ENCODE measurements at regions not wholly inside any gene's neighbourhood (a gene's known extent, or its start where the extent isn't known, plus 50 kb on each side); places are given as distances from the start of the nearest gene placed in this dataset.
"Not testable (repeated sequence)": the region's sequence is repeated elsewhere in the genome, so short reads cannot be mapped to it uniquely, and the experiment has no call there.

DNA sequence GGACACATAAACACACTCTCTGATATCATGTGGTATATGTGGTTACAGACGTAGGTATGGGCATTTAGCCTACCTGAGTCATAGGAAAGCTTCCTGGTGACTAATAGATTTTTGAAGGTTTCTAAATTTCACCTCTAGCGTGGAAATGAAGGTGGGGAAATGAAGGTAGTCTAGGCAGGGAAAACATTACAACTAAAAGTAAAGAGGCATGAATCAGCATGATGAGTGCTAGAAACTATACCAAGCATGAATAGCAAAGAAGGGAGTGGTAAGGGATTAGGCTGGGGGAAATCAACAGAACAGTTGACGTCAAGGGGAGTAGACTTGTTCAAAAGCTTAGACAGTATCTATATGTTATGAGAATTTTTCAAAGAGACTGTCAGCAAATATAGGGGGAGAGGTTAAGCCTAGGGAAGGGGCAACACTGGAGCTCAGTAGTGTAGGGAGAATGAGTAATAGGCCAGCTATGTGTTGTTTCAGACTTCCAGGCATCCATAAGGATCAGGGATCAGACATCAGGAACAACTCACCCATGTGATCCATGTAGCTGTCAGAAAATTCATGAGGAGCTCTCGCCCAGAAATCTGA, 279.3 kb upstream of the DIPK2B start:
- peak; percentile 24 for DNase-seq (ENCODE audit: low spot score)

DNA sequence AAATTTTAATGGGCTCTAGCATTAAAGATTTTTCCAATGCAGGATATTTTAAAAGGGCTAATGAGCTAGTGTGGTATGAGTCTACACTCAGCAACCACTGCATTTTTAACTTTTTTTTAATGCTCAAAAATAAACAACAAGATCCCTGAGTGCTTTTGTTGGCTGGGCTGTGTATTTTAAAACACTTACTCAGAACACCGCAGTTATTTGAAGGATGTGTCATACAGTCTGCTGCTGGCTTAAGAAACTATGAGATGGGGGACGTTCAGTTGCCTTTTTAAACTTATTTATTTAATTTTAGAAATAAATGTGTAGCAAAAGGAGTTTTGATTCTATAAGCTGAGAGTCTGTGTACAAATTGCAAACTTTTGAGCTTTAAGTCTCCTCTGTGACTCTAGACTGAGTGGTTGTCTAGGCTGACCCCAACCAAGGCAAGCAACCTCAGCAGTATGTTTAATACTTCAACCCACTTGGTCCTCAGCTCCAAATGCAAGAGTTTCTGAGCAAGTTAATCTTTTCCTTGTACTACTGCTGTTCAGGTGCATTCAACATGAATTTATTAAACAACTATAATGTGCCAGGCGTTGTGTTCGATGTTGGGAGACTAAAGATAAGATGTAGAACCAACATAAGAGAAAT, 278.6 kb upstream of the DIPK2B start:
- peak; percentile 37 for DNase-seq (ENCODE audit: low spot score)

DNA sequence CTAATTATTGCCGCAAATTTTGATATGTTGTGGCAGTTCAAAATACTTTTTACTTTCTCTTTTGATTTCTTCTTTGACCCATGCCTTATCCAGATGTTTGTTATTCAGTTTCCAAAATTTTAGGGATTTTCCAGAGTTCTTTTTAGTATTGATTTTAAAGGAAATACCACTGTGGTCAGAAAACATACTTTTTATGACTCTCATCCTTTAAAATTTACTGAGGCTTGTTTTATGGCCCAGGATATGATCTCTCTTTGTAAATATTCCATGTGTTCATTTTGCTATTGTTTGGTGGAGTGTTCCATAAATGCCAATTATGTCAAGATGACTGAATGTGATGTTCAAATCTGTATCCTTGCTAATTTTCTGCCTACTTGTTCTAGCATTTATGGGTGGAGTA, 272.3 kb upstream of the DIPK2B start:
- DNase-seq (ENCODE audit: low spot score): peak; percentile 20

DNA sequence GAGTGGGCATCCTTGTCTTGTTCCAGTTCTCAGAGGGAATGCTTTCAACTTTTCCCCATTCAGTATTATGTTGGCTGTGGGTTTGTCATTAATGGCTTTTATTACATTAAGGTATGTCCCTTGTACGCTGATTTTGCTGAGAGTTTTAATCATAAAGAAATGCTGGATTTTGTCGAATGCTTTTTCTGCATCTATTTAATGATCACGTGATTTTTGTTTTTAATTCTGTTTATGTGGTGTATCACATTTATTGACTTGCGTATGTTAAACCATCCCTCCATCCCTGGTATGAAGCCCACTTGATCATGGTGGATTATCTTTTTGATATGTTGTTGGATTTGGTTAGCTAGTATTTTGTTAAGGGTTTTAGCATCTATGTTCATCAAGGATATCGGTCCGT, 266.9 kb upstream of the DIPK2B start:
- not testable (repeated sequence) for DNase-seq (ENCODE audit: low spot score)

DNA sequence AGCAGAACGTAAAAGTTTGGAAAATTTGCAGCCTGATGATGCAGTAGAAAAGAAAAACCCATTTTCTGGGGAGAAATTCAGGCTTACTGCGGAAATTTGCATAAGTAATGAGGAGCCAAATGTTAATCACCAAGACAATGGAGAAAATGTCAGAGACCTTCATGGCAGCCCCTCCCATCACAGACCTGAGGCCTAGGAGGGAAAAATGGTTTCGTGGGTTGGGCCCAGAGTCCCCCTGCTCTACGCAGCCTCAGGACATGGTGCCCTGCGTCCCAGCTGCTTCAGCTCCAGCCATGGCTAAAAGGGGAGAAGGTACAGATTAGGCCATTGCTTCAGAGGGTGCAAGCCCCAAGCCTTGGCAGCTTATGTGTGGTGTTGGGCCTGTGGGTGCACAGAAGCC, 255.1 kb upstream of the DIPK2B start:
- DNase-seq (ENCODE audit: low spot score): not testable (repeated sequence)

DNA sequence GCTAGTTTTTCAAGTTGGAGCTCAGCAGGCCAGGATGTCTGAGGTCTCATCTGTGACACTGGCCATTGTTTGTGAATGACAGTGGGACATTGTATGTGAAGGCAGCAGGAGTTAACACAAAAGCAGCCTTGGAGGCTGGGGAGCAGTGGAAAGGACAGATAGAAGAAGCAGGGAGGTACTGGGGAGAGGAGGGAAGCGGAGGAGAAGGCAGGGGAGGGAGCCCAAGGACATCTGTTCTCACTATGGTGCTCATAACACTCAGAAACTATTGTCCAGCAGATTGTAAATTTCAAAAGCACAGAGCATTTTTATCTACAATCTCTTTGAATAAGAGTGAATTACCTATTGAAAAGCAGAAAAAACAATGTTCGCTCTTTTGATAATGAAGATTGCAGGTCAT, 253.6 kb upstream of the DIPK2B start:
- DNase-seq (ENCODE audit: low spot score): no peak

DNA sequence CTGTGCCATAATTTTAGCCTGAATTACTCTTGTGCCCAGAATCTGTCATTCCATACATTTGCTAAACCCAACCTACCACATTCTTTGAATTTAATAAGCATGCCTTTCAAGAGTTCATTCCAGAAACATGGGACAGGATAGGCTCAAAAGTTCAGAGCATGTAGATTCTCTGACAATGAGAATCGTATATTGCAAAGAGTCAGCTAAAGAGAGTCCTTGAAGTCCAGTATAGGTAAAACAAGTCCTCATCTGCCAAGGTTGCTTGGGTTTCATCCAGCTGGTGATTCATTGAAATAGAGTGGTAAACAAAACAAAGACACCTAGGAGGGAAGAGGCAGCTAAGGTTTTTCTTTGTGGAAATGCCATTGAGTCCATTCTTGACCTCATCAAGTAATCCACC, 249.3 kb upstream of the DIPK2B start:
- DNase-seq (ENCODE audit: low spot score): no peak

DNA sequence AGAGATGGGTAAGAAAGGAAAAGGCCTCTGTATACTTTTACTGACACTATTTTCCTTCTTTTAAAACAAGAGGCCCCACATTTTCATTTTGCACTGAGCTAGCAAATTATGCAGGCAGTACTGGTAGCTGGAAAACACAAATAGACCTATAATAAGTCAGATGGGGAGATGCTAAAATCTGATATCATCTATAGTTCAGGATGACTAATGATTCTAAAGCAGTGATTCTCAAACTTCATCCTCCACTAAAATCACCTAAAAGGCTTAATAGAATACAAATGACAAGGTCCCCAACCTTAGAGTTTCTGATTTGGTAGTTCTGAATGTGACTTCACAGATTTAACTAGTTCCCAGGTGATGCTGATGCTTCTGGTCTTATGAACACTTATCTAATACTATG, 247.3 kb upstream of the DIPK2B start:
- DNase-seq (ENCODE audit: low spot score): no peak

DNA sequence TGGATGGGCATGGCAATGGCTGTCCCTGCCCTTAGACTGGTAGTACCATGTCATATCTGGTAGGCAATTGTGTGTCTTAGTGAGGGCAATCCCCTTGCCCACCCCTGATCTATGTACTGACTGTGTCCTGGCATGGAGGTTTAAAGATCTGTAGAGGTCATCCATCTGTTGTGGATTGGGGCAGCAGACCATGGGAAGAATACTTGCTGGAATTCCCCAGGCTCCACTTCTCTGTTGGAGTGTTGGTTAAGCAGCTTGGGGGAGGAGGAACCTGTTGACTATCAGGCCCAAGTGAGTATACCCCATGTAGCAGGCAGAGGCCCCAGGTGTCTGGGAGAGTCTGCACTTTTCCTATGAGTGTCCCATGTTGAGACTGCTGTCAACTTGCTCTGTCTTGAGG, 246.7 kb upstream of the DIPK2B start:
- no peak for DNase-seq (ENCODE audit: low spot score)

DNA sequence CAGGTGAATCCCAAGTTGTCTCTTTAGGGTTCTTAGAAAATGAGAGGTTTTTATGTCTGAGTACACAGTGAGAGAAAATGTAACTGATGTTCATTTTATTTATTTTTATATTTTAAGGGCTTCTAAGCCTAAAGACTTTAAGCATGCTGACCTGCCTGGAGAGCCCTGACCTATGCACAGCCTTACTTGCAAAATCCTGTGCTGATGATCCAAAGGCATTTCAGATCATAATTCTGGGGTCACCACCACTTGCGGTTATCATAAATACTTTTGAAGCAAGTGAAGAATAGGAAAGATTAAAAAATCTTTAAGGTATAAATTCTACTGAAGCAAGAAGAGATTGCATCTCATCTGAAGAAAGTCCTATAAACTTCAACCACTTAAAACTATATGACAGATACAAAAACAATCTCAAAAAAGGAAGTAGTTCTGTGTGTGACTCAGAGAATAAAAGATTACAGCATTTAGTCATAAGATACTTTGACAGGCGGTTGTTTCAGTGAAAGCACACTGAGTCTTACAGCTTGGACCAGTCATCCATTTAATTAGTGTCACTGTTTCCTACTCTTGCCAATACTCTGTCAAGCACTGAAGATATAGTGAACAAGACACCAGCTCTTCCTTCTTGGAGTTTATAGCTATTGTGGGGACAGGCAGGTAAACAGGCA, 245.2 kb upstream of the DIPK2B start:
- DNase-seq (ENCODE audit: low spot score): peak; percentile 45

DNA sequence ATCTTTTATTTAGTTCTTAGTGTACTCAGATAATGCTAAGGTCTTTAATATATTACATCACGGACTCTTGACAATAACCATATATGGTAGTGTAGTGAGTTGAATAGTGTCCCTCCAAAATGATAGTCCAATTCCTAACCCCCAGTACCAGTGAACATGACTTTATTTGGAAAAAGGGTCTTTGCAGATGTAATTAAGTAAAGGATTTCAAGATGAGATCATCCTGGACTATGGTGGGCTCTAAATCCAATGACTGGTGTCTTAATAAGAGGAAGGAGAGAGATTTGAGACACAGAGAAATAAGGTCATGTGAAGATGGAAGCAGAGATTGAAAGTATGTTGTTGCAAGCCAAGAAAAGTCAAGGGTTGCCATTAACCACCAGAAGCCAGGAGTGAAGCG, 236.5 kb upstream of the DIPK2B start:
- no peak for DNase-seq (ENCODE audit: low spot score)

DNA sequence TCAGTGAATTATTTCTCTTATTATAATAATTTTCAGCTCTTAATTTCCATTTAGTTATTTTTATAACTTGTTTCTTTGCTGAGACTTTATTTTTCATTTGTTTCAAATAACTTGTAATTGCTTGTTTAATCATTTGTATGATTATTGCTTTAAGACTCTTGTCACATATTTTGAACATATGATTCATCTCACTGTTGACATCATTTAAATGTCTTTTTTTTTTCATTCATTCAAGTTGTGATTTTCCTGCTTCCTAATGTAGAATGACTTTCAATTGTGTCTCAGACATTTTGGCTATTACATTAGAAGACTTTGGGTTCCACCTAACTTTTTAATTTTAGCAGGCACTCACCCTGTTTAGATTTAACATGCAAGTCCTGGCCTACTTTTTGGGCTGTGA, 234.8 kb upstream of the DIPK2B start:
- no peak for DNase-seq (ENCODE audit: low spot score)

DNA sequence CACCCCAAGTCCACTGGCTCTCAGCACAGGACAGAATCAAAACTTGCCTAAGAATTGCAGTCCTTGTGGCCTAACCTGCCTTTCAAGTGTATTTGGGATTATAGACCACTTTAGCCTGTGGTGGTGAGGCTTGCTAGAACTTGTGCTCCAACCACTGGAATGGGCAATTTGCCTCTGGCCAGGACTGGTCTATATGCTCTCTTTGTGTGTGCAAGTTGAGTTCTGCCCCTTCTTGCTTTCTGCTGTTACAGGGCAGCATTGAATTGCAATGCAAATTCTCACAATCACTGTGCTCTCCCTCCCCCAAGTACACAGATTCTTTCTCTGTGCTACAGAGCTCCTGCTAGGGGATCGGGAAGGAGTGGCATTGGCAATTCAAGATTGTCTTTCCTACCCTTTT, 233.6 kb upstream of the DIPK2B start:
- no peak for DNase-seq (ENCODE audit: low spot score)

DNA sequence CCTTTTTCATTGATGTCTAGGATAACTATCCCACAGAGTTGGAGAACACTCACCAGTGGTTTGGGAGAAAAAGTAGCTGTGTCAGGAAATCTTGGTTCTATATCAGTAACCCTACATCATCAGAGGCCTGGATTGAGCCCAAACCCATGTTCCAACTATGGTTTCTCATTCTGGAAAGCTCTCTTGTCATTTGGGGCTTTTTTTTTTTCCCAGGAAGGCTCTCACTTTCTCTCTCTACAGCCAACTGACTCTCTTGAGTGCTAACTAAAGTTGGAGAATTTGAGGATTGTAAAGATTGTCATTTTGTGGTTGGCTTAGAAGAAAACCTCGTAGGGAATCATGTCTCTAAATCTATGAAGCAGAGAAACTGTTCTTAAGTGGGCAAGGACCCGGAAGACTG, 228.2 kb upstream of the DIPK2B start:
- peak; percentile 3 for DNase-seq (ENCODE audit: low spot score)

DNA sequence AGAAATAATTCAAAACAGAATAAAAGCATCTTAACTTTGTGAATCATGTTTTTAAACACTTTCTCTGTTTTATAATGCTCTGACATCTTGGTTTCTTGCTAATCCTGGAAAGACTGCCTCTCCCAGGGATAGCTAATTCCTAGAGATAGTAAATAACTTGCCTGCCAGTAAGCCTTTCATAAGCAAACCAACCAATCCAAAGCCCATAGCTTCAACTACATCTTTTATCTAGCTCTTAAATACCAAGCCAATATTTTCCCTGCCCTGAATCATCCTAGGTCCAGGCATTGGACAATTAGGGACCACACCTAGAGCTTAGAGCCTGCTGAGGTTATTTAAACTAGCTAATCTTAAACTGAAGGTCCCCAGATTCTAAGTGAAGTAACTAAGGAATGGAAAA, 223.7 kb upstream of the DIPK2B start:
- no peak for DNase-seq (ENCODE audit: low spot score)

DNA sequence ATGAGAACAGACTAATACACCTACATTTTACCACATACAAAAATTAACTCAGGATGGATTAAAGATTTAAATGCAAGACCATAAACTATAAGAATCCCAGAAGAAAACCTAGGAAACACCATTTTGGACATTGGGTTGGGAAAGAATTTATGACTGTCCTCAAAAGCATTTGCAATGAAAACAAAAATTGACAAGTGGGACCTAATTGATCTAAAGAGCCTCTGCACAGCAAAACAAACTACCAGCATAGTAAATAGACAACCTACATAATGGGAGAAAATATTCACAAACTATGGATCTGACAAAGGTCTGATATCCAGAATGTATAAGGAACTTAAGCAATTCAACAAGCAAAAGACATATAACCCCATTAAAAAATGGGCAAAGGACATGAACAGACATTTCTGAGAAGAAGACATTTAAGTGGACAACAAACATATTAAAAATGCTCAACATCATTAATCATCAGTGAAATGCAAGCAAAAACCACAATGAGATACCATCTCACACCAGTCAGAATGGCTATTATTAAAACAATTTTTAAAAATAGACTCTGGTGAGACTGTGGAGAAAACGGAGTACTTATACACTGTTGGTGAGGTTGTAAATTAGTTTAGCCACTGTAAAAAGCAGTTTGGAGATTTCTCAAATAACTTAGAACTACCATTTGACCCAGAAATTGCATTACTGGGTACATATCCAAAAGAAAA, 221.7 kb upstream of the DIPK2B start:
- no peak for DNase-seq (ENCODE audit: low spot score)

DNA sequence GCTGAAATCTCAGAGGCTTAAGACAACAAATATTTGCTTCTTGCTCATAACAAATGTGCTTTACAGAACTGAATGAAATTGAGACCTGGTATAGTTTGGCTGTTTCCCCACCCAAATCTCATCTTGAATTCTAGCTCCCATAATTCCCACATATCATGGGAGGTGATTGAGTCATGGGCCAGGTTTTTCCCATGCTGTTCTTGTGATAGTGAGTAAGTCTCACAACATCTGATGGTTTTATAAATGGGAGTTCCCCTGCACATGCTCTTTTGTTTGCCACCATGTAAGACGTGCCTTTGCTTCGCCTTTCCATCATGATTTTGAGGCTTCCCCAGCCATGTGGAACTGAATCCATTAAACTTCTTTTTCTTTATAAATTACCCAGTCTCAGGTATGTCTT, 221.1 kb upstream of the DIPK2B start:
- no peak for DNase-seq (ENCODE audit: low spot score)

DNA sequence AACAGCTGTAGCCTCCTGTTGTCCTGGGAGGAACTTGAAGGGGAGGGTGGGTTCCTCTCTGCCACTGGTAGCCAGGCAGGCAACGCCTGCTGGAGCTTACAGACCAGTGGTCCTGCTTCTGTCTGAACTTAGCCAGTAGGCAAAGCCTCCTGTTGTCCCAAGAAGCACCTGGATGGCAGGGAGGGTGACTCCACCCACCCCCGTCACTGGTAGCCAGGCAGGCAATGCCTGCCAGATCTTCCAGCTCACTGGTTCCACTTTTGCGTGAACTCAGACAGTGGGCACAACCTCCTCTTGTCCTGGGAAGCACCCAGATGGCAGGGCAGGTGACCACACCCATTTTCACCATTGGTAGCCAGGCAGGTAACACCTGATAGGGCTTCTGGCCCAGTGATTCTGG, 203.5 kb upstream of the DIPK2B start:
- no peak for DNase-seq (ENCODE audit: low spot score)

DNA sequence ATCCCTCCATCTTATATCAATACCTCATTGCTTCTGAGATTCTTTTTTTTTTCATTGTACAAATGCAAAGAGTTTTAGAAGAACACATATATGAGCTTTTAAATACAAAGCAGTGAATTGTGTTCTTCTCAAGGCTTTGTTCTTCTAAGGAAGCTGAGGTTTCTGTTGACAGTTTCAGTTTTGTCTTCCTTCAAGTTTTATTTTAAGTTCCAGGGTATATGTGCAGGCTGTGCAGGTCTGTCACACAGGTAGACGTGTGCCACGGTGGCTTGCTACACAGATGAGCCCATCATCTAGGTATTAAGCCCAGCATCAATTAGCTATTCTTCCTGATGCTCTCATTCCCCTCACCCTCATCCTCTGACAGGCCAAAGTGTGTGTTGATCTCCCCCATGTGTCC, 201.2 kb upstream of the DIPK2B start:
- DNase-seq (ENCODE audit: low spot score): no peak

DNA sequence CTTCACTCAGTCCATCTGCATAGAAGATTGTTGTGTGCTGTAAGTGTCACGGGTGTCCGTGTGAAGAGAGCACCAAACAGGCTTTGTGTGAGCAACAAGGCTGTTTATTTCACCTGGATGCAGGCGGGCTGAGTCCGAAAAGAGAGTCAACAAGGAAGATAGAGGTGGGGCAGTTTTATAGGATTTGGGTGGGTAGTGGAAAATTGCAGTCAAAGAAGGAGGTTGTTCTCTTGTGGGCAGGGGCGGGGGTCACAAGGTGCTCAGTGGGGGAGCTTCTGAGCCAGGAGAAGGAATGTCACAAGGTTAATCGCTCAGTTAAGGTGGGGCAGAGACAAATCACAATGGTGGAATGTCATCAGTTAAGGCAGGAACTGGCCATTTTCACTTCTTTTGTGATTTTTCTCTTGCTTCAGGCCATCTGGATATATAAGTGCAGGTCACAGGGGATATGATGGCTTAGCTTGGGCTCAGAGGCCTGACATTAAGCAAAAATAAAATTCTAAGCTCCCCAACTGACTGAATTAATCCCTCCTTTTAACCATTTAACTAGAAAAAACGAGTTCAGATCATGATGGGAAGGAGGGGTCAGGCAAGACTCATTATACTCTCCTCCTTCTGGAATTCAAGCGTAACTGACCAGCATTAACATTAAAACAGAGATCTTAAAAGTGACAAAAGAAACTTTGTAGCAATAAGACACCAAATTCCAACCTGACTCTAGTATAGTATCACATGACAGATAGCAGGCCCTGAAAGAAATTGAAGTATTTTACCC, 200.5 kb upstream of the DIPK2B start:
- not testable (repeated sequence) for DNase-seq (ENCODE audit: low spot score)

DNA sequence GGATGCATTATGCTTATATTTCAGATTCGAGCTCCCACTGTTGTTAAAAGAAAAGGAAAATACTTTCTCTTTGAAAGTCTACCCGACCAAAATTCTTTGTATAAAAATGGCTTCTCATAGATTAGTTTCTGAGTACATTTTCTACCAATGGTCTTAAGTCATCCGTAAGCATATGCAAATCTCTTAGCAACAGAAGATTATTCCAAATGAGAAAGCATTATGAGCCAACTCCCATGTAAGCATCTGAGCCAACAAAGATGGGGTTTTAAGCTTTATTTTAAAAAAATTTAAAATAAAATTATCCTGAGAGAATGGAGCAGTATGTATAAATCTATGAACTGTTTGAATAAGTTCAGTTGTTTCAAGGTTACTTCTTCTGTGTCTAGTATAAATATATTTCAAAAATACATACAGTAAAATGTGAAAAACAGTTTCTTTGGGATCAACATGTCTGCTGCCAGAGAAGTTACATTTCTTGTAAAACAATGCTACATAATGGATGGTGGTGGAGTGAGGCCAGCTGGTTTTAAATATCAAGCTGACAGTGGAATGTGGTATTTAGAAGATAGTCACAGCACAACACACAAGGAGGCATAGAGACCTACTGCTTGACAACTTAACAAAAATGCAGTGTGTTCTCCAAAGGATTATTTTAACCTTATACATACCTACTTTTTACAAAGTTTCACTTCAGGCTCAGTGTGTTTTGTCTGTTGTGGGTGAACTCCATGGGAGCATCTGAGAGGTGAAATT, 199.5 kb upstream of the DIPK2B start:
- DNase-seq (ENCODE audit: low spot score): peak; percentile 28

DNA sequence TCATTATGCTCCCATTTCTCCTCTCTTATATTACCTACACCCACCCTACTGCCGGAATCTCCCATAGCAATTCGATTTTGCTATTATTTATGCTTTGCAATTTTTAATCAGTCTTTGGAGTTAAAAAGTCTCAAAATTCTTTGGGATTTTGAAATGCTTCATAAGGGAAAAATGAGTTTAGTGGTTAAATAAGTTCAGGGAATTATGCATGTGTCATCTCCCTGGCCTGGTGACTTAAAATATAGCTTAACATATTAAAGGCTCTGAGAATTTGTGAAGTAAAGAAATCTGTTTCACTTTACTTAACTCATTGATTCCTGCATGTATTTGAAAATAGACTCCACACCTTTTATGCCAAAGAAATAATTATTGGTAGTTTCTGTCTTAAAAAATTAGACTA, 185.1 kb upstream of the DIPK2B start:
- peak; percentile 6 for DNase-seq (ENCODE audit: low spot score)
